Activated naive CD4-positive, alpha-beta T cell treated with anti-CD3 and anti-CD28 coated beads, Interleukin-2, amount 50 U/mL, for 16 hours (primary cell): ENCODE measurements at regions not wholly inside any gene's neighbourhood (a gene's known extent, or its start where the extent isn't known, plus 50 kb on each side); places are given as distances from the start of the nearest gene placed in this dataset.
"Not testable (repeated sequence)": the region's sequence is repeated elsewhere in the genome, so short reads cannot be mapped to it uniquely, and the experiment has no call there.

Source experiments
- DNase-seq: peaks from one replicate; pipeline ENCODE4 v3.0.0-alpha.2; 2020

DNA sequence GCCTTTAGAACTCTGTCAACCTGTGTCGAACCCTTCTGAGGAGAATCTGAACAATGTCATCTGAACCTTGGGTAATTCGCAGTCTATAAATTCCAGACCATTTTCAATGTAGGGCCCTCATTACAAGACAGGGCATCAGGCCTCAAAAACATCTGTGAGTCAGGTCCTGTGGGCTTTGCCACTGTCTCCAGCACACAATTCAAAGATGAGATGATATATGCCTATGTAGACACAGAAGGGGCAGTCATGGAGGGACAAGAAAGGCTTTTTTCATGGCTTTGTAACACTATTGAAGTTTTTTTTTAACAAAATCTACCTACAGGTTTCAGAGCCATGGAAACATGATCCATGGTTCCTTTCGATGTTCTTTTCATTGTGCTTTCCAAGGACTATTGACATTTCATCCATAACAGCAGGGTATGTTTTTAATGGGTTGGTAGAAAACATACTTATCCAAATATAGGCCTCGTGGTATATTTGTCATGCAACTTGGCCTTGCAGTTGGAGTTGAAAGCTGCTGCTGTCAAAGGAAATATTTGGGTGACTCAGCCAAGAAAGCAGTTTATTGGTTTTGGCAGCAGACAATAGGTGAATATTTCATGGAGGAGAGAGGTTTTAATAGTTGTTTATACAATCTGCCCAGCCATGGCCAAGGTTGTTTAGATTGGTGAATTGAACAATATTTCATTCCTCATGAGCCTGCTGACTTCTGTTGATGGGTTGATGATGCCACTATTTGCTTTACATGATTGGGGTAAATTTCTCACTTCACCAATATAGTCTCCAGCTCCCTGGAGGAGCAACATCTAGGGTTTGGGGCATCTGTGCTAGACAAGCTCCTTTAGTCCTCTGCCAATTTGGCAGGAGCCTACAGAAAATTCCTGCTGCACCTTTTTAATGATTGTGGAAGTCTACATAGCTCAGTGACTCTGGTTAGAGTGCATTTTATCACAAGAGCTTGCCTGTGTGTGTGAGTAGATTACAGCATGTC lies 158.4 kb upstream of the TMEM72 start:
- no peak for DNase-seq

DNA sequence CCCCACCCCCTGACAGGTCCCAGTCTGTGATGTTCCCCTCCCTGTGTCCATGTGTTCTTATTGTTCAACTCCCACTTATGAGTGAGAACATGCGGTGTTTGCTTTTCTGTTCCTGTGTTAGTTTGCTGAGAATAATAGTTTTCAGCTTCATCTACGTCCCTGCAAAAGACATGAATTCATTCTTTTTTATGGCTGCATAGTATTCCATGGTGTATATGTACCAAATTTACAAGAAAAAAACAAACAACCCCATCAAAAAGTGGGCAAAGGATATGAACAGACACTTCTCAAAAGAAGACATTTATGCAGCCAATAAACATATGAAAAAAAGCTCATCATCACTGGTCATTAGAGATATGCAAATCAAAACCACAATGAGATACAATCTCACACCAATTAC lies 156.8 kb upstream of the TMEM72 start:
- DNase-seq: not testable (repeated sequence)

DNA sequence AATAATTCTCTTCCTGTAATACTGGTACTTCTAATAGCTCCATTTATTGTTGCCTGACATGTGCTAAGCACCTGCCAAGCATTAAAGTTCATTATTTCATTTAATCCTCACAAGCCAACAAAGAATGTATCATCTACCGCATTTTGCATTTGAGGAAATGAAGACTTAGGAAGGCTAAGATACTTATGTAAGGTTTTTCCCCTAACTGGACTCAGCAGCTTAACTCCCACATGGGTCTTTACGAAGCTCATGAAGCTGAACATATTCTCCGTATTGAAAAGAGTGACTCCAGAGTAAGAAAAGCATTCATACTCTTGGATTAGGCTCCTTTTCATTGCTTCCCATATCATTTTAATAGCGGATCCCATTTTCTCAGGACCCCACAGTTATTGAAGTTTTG lies 155.7 kb upstream of the TMEM72 start:
- DNase-seq: no peak

DNA sequence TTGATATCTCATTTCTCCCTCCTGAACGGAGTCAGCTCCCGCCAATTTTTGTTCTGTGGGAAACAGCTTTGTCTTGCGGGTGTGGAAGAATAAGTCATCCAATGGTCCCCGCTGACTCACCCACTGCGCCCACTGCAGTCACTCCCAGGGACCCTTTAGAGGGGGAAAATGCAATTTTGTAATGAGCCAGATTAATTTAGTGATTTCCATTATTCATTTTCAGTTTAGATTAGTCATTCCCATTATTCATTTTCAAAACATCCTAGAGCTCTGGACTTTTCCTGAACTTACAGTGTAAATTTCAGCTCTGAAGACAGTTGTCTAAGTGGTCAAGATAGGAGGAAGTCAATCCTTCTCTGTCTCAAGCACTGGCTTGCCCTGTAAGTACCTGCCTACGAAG lies 154.9 kb upstream of the TMEM72 start:
- DNase-seq: no peak

DNA sequence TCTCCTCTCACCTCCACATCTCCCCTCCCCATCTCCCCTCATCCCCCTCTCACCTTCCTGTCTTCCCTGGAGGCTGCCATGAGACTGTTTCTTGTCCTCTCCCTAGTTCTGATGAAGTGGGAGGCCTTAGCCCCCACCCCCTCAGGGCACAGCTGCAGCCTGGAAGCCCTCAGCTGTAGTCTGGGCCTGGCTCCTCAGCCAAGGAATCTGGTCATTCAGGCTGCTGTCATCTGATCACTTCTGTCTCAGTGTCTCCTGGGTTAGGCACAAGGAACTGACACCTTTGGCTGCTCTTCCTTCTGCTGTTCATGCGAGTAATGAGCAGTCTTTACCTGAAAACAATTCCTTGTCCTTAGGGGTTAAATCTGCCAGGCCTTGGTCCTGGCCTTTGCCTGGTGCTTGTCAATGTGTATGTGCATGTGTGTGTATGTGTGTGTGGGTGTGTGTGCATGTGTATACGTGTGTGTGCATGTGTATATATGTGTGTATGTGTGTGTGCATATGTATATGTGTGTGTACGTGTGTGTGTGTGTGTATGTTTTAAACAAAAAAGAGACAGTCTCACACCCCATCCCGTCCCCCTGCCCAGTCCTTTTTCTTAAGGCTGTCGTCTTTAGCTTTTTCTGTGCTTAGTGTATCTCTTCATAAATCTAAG lies 153.5 kb upstream of the TMEM72 start:
- no peak for DNase-seq

DNA sequence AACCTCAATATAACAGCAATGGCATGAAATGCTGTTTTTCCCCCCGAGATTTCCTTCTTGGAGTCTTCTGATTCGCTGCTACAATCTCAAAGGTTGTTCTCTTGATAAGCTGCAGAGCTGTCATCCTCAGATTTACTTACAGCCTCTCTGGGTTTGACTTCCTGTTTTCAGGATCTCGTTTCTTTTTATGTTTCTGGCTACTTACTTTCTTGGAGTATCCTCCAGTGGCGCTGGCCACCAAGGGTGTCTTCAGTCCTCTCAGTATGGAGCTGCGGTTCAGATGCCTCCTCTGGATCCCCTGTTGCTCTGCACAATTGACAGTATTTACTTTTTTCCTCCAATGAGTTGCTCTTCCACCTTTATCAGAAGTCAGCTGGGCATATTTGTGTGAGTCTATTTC lies 152.0 kb upstream of the TMEM72 start:
- no peak for DNase-seq

DNA sequence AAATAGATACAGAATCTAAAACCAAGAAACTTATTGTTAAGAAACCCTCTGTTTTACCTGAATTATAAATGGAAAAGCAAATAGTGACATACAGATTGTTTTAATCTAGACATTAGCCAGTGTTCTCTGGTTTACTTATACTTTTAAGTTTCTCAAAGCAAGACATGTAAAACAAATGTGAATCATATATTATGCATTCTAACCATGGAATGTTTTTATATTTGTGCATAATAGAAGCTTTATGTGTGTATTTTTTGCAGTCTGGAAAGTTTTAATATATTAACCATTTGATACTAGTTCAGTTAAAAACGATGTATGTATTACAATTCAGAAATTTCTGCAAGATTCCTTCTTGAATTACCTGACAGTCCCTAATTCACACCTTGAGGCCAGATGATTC lies 150.6 kb upstream of the TMEM72 start:
- no peak for DNase-seq

DNA sequence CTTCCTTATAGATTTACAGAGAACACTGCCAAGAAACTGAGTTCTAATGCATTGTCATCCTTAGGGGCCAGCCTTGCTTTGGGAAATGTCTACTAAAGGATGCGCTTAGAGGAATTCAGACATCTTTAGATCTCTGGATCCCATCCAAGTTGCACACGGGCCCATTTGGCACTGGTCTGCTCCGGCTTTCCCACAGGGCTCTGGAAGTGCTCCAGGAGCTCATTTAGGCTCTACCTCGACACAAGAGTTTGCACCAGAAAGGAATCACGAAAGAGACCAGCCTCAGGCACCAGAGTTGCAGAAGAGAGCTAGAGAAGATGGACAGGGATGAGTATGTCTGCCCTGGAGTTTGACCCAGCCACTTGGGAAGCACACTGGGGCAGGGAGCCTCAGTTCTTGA lies 150.1 kb upstream of the TMEM72 start:
- DNase-seq: no peak

DNA sequence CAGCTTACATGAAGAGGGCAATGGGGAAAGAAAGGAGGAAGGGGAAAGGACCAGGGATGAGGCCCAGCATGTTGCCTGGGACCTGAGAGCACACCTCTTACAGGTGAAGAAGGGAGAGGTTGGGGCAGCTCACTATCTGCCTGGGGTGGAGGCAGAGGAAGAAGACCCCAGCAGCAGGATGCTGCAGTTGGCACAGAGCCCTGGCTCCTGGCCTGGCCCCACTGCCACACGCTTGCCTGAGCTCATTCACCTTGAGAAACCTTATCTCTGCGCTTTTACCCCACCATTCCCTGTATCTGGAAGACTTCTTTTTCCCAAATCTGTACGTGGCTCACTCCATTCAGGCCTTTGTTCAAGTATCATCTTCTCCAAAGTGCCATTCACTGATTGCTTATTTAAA lies 147.8 kb upstream of the TMEM72 start:
- DNase-seq: no peak

DNA sequence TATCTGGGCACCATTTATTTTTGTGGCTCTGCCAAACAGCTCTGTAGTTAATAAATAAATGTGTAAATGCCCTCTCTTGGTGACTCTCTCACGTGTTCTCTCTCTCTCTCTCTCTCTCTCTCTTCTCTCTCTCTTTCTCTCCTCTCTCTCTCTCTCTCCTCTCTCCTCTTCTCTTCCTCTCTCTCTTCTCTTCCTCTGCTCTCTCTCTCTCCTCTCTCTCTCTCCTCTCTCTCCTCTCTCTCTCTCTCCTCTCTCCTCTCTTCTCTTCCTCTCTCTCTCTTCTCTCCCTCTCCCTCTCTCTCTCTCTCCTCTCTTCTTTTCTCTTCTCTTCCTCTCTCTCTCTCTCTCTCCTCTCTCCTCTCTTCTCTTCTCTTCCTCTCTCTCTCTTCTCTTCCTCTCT lies 145.8 kb upstream of the TMEM72 start:
- no peak for DNase-seq

DNA sequence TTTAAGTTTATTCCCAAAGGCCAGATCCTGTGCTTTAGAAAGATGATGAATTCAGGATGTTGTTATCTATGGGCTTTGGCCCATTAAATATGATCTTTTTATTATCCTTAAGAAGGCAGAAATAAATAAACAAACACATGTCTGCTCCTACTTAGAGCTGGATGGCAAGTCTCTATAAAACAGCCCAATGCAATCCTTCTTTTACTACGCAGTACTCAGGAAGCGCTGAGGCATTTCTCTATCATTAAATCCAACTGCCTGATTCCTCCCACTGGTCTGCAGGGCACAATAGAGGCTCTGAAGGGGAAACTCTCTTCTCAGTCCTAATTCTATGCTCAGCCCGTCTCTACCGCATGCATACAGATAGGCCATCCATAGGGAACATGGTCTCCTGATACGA lies 144.5 kb upstream of the TMEM72 start:
- DNase-seq: no peak

DNA sequence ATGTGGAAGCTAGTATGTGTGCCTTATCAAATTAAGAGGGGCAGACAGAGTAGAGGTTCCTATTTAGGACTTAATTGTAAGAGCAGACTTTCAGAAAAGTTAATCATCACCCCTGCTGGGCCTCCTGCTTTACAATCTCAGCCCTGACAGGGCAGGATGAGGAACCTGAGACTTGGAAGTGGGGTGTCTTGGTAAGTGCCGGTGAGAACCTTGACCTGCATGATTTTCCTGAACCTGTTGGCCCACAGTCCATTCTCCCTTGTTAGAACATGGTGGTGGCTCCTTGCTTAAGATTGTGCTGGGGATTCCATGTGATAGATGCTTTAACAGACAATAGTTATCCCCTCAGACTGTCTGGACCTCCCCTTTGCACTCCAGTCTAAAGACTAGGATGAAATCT lies 141.7 kb upstream of the TMEM72 start:
- DNase-seq: no peak

DNA sequence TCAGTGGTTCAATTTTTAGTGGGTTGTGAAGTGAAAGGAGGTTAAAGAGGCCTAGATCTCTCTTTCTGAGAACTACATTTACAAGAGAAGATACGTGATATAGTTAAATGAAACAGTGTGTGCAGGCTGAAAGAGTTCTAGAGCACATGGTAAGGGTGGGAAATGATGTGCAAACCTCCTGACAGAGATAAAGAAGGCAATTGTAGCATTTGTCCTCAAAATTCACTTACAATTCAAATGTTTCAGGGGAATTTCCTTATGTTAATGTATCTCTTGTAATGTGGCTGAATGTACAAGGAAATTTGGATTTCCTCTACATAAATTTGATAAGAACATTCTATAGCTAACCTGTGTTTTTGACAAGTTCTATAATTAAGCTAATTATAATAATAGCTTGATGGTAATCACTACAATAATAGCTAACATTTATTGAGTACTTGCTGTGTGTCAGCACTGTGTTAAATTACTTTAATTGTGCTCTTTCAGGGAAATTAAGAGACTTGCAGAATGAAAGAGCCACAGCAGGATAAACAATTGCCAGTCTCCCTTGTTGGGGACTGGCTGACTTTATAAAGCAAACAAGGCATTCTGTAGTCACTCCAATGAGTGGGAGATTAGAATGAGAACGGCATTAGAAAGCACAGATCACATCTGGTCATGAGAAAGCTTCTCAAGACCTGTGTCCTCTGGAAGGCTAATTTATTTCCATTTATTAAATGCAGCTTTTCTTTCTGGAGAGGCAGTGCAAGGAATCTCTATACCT lies 139.7 kb upstream of the TMEM72 start:
- DNase-seq: no peak

DNA sequence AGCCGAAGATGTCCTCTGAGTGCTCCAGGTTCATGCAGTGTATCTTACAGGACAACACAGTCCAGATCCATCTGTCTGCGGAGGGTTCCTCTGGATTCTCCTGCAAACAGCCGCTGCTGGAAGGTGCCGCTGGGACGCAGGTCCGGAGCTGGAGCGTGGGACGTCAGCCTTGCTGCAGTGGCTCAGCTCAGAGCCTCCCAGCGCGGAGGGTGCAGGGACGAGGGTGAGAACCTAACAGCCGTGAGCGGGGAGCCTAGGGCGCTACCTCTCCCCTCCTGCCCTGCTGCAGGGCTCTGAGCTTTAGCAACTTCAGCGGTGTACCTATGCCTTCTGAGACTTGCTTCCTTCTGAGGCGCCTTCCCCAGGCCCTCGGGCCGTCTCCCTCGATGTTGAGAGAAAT lies 137.6 kb upstream of the TMEM72 start:
- no peak for DNase-seq

DNA sequence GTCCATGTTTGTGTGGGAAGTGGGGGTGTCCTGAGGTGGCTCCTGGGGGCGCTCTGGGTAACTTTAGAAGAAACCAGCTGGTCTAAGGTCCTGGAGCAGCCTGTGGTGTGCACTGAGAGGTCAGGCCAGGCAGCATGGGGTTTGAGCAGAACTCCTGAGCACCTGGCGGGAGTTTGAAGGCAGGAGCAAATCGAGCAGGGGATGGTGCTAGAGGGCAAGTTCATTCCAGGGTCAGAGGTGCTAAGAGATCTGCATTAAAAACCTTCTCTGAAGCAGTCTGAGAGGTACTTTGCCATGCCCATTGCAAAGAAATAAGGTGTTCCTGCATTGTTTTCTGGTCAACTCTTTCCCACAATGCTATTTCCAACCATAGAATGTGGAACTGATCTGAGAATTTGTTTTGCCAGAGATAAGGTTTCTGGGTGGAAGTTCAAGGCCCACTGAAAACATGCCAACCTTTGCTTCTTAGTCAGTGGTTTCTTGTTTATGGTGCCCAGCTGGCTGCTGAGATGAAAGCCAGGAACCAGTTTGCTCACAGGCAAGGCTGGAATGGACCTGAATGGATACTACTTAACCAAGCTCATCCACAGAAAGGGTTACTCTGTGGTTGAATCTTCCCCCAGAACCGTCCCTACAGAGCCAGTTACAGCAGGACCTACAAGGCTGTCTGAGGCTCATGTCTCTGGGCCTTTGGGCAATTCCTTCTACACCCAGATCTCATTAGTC lies 136.3 kb upstream of the TMEM72 start:
- no peak for DNase-seq

DNA sequence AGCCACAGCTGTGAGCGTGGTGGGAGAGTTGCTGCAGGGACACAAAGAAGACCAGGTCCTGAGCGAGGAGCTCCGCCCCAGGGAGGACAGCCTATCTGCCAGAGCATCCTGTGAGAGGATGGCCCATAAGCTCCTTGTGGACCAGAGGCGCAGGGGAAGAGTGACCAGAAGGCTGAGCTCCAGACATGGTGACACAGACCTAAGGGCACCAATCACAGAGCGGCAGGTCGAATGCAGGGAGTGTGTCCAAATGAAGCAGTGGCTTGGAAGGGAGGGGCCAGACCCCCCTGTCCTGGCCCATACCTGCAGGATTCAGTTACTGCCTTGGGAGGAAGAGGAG lies 135.8 kb upstream of the TMEM72 start:
- no peak for DNase-seq

DNA sequence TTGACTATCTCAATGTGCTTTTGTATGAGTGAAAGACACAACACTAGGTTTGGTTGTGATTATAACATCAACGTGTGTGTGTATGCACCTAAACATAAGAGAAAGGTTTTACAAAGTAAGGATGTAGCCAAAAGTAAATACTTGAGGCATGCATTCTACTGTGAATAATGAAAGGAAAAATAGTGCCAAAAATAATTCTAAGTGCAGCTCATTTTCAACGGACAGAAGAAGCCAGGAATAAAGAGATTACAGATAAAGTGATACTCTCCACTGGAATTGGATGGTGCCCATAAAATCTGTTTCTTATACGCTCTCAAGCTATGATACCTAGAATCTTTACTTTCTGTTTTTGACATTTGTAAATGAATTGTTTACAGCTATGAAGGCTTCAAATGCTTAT lies 135.0 kb upstream of the TMEM72 start:
- DNase-seq: no peak

DNA sequence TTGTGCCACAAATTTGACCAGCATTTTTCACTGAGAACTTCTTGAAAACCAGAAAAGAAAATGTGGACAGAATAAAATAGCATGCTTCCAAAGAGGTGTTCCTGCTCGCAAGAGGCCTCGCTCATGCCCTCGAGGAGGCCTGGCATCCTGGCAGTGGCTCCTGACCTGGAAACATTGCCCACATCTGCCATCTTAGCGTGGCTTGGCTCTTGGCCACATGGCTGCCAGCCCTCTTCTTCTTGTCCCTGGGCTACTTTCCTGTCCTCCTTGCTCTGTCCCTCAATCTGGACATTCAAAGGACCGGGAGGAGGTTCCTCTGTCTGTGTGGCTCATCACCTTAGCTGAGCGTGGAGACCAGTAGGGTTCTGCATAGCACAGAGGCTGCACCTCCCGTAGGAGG lies 131.6 kb upstream of the TMEM72 start:
- no peak for DNase-seq

DNA sequence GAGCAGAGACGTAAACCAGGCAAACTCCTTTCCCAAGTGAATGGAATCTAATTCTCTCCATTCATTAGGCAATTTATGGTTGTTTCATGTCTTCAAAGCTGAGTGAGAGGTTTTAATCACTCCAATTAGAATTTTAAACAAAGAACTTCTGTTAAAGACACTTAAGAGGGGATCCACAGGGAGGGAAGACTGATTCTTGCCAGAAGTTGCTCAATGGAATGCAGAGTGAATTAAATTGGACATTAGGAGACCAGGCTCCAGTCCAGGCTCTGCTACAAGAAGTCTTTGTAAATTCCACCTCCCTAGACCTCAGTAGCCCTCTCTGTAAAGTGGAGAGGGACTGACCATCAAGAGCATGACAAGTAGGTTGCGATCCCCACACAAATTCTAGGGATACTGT lies 130.7 kb upstream of the TMEM72 start:
- no peak for DNase-seq

DNA sequence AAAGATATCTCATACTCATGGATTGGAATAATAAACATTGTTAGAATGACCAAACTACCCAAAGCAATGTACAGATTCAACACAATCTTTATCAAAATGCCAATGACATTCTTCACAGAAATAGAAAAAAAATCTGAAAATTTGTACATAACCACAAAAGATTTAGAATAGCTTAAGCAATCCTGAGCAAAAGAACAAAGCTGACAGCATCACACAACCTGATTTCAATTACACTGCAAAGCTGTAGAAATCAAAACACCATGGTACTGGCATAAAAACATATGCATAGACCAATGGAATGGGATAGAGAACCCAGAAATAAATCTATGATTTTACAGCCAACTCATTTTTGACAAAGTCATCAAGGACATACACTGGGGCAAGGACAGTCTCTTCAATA lies 130.0 kb upstream of the TMEM72 start:
- no peak for DNase-seq

DNA sequence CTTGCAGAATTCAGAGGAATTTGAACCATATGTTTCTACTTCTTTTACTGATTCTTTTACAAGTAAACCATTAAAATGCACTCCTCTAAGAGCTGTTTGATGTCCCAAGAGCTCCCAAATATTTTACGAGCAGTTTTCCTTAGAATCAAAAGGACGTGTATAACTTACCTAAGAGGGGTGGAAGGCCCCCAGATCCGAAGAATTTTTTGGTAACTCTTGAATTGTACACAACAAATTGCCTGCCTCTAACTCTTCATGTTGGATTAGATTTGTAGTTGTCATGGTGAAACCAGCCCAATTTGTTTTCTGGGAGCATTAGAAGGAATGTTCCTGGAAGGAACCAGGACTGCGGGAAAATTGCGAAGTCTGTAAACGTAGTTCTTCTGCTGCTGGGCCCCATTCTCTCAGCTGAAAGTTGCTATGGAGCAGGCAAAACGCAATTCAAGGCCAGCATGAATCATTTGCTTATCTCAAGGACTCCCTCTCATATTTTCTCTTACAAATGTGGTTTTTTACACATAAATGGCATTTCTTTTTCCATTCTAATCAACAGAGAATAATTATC lies 124.8 kb upstream of the TMEM72 start:
- DNase-seq: no peak

DNA sequence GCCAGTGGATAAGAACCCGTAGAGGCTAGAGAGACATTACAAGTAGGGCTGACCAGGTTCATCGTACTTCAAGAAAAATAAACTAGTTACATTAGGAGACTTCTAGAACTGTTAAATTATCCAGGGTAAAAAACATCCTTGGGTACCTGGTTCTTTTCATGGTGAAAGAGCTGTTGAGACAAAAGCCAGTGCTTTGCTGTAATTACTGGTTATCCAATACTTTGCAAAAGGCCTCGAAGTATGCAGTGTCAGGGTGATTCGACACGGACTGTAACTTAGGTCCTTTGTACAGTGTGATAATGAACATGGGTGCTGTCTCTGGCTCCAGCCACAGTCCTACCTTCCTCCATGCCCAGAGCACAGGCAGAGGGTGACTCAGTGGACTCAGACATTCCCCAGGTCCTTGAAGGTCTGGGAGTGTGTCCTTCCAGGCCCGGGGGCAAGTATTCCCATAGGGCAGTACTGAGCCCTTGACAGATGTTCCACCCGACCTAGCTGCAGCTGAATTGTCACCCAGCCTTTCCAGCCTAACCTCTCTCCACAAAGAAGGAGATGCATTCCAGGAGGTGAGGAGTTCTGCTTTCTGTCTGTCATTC lies 123.6 kb upstream of the TMEM72 start:
- DNase-seq: no peak
